NT2/D1 (cell line): ENCODE measurements at regions not wholly inside any gene's neighbourhood (a gene's known extent, or its start where the extent isn't known, plus 50 kb on each side); places are given as distances from the start of the nearest gene placed in this dataset.

ENCODE experiments used
- SUZ12 ChIP-seq: IDR thresholded peaks from 2 replicates; pipeline ENCODE4 v1.6.1; 2011; ENCODE audit not compliant: insufficient read length, insufficient read depth; ENCODE audit errors: extremely low read depth
- YY1 ChIP-seq: IDR thresholded peaks from 2 replicates; pipeline ENCODE4 v1.6.1; 2011; ENCODE audit not compliant: insufficient read length, insufficient read depth
- ZNF274 ChIP-seq: IDR thresholded peaks from 2 replicates; pipeline ENCODE4 v1.6.1; 2011; ENCODE audit warnings: mild to moderate bottlenecking, low read depth, low read length

DNA sequence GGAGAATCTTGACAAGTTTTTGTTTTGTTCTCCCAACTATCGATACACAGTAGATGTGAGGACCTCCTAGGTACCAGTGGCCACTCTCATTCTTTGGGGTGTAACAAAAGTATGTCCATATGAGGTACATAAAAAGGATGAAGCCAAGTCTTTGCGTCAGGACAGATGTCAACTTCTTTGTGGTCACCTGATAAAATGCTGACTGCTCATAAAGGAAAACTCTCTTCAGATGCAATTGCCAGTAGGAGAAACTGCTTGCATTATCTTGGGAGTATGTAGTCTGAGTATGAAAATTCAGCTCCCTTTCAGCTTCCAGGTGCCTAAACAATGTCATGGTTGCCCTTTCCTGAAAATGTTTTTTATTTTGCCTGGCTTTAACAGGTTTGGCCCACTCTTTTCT lies 123.8 kb upstream of the GOLIM4 start:
- no peak for TF ChIP-seq SUZ12
- TF ChIP-seq ZNF274: no peak
- no peak for TF ChIP-seq YY1
